Panc1 (cell line): ENCODE measurements at regions not wholly inside any gene's neighbourhood (a gene's known extent, or its start where the extent isn't known, plus 50 kb on each side); places are given as distances from the start of the nearest gene placed in this dataset.

Source experiments
- ATAC-seq: fragments of 200-7000 bp; cut with Tn5 transposase; 2 replicates; pipeline ENCODE4 v1.9.1; 2020; ENCODE audit warnings: mild to moderate bottlenecking, moderate library complexity
- BruUV-seq: library from RNA; stranded (reverse); fragments of 400-500 nt; replicated peaks from 2 replicates; lab custom pipeline; 2021; lab: Mats Ljungman, UMichigan
- CTCF ChIA-PET: fragments of 300-600 bp; sonication (Branson Sonifier 250); formaldehyde crosslinking; loops from one replicate; lab custom pipeline; 2022; ENCODE audit warnings: antibody characterized with exemption; lab: Charles Lee
- POLR2A ChIA-PET: fragments of 300-600 bp; sonication (Branson Sonifier 250); formaldehyde crosslinking; loops from one replicate; lab custom pipeline; 2022; ENCODE audit warnings: antibody characterized with exemption; lab: Charles Lee
- DNase-seq: peaks from one replicate; pipeline ENCODE4 v3.0.0-alpha.2; 2010; ENCODE audit warnings: low read depth, low spot score
- H3K27ac ChIP-seq: 2 replicates; pipeline ENCODE4 v1.5.1; 2011; ENCODE audit warnings: mild to moderate bottlenecking, low read length, inconsistent platforms
- H3K27me3 ChIP-seq: fragments of 200-500 bp; sonication (Bioruptor generic); 2 replicates; pipeline ENCODE4 v1.6.0; 2014; ENCODE audit warnings: low read length, inconsistent platforms; ENCODE audit not compliant: control insufficient read depth, insufficient read depth
- H3K36me3 ChIP-seq: fragments of 200-500 bp; sonication (Bioruptor generic); 2 replicates; pipeline ENCODE4 v1.5.1; 2014; ENCODE audit warnings: inconsistent platforms, mild to moderate bottlenecking, low read length, moderate library complexity; ENCODE audit not compliant: control insufficient read depth, insufficient read depth
- H3K4me1 ChIP-seq: 2 replicates; pipeline ENCODE4 v1.5.1; 2011; ENCODE audit warnings: inconsistent platforms, mild to moderate bottlenecking, low read length, moderate library complexity; ENCODE audit not compliant: control insufficient read depth, insufficient read depth
- H3K4me3 ChIP-seq, 2 experiments: 2 replicates each; pipeline ENCODE4 v1.5.1; 2011 to 2012; ENCODE audit warnings: low read depth in 2 of 2, low read length in 2 of 2, mild to moderate bottlenecking in 2 of 2, inconsistent platforms in 1 of 2, moderate library complexity in 1 of 2
- H3K9me3 ChIP-seq: fragments of 200-500 bp; sonication (Bioruptor generic); 2 replicates; pipeline ENCODE4 v1.5.1; 2014; ENCODE audit warnings: low read depth, mild to moderate bottlenecking, inconsistent platforms, low read length, moderate library complexity; ENCODE audit not compliant: control insufficient read depth, insufficient read depth
- CTCF ChIP-seq: fragments of 450-650 bp; IDR thresholded peaks from 2 replicates; pipeline ENCODE4 v1.5.1; 2017; ENCODE audit warnings: mild to moderate bottlenecking
- POLR2AphosphoS5 ChIP-seq: IDR thresholded peaks from 2 replicates; pipeline ENCODE4 v1.6.1; 2012; ENCODE audit warnings: mild to moderate bottlenecking, low read depth, low read length, moderate library complexity
- REST ChIP-seq, 2 experiments: IDR thresholded peaks; 2 replicates each; pipeline ENCODE4 v1.6.1; 2011 to 2012; ENCODE audit warnings: low read depth in 2 of 2, control low read depth in 1 of 2, low read length in 1 of 2, mild to moderate bottlenecking in 1 of 2, moderate library complexity in 1 of 2; ENCODE audit not compliant: insufficient read depth in 1 of 2
- SIN3A ChIP-seq: IDR thresholded peaks from 2 replicates; pipeline ENCODE4 v1.6.1; 2012; ENCODE audit warnings: low read depth, mild to moderate bottlenecking, low read length, moderate library complexity, borderline replicate concordance; ENCODE audit not compliant: insufficient read depth
- TCF7L2 ChIP-seq: IDR thresholded peaks from 2 replicates; pipeline ENCODE4 v1.6.1; 2011; ENCODE audit warnings: mild to moderate bottlenecking, low read depth, low read length, inconsistent platforms
- in situ Hi-C: cut with HindIII; loops from 2 replicates; pipeline ENCODE4 v1.10.0; 2016; ENCODE audit warnings: low sequenced_read_pairs, low pct_unique_long_range_greater_than_20kb
- intact Hi-C: fragments of 100-400 bp; cut with micrococcal nuclease; formaldehyde crosslinking; loops from one replicate; pipeline ENCODE4 v1.10.0; 2022; ENCODE audit not compliant: unreplicated experiment

- no TSS peak for BruUV-seq
- in situ Hi-C loops = no loop called here
- no peak for ATAC-seq
Measured at GRCh38 chr3:64921281-64922065, 233.7 kb upstream of the ADAMTS9 start.

DNA sequence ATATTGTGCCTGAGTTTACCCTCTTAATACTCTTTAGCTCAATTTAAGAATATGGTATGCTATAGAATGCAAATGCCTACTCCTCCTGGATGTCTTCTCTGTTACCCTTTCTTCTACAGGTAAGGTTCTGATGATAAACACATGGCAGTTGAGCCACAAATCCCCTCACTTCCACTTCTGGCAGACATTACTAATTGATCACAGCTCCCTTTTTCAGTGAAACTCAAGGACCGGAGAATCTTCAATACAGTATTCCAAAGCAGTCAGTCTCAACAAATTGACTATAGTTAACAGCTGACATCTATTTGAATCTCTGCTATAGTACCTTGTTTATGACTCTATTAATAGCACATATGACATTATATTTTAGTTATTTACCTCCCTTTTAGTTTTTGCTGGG lies 232.1 kb upstream of the ADAMTS9 start:
- in situ Hi-C loops = no loop called here
- no peaks in the 10 kb centered on the region for H3K9me3 ChIP-seq
- no peak overlapping the region for H3K4me3 ChIP-seq
- ChIA-PET POLR2A (no interaction called here), CTCF (interaction anchor here (0.6 kb wide), 1 partner anchor 53 kb away, joined by 4 read pairs; no protein-coding TSS in a partner anchor)
- ATAC-seq (no peak), DNase-seq (no peak)
- no peaks in the 10 kb centered on the region for H3K27me3 ChIP-seq
- no peak overlapping the region for H3K27ac ChIP-seq
- no TSS peak for BruUV-seq
- no peaks in the 10 kb centered on the region for H3K36me3 ChIP-seq
- intact Hi-C loops = no loop called here
- TF ChIP-seq SIN3A (no peak), REST (IDR thresholded peaks at IDR 0.05; ENCODE audit: insufficient read depth in 1 of 2, low read depth in 2 of 2, low read length in 1 of 2) (no peak), CTCF (no peak), POLR2AphosphoS5 (no peak), TCF7L2 (no peak)
- no peaks in the 10 kb centered on the region for H3K4me1 ChIP-seq

More at GRCh38 chr3:64921281-64922065, 233.7 kb upstream of the ADAMTS9 start:
- TF ChIP-seq CTCF (no peak), REST (IDR thresholded peaks at IDR 0.05; ENCODE audit: insufficient read depth in 1 of 2, low read depth in 2 of 2, low read length in 1 of 2) (no peak), POLR2AphosphoS5 (no peak), SIN3A (no peak), TCF7L2 (no peak)
- Histone ChIP-seq H3K27ac (no peak overlapping the region), H3K4me3 (no peak overlapping the region), H3K36me3 (no peaks in the 10 kb centered on the region), H3K9me3 (no peaks in the 10 kb centered on the region), H3K4me1 (no peaks in the 10 kb centered on the region), H3K27me3 (no peaks in the 10 kb centered on the region)
- POLR2A ChIA-PET = no interaction called here
- CTCF ChIA-PET = no interaction called here
- no peak for DNase-seq
- intact Hi-C loops = no loop called here
